Fibroblast of mammary gland (primary cell): ENCODE measurements at regions not wholly inside any gene's neighbourhood (a gene's known extent, or its start where the extent isn't known, plus 50 kb on each side); places are given as distances from the start of the nearest gene placed in this dataset.

Experiments used
- DNase-seq: peaks from one replicate; pipeline ENCODE4 v3.0.0-alpha.2; 2010; ENCODE audit warnings: low read depth
- H3K4me3 ChIP-seq: 2 replicates; pipeline ENCODE4 v1.5.1; 2011; ENCODE audit warnings: low read depth, mild to moderate bottlenecking, low read length, moderate library complexity; ENCODE audit not compliant: control insufficient read depth
- TF ChIP-seq, protein P1 (sequence below): conservative IDR thresholded peaks from 2 replicates; pipeline ENCODE4 v1.5.1; 2011; ENCODE audit warnings: low read depth, low read length, inconsistent platforms; ENCODE audit not compliant: control insufficient read depth, insufficient read depth

DNA sequence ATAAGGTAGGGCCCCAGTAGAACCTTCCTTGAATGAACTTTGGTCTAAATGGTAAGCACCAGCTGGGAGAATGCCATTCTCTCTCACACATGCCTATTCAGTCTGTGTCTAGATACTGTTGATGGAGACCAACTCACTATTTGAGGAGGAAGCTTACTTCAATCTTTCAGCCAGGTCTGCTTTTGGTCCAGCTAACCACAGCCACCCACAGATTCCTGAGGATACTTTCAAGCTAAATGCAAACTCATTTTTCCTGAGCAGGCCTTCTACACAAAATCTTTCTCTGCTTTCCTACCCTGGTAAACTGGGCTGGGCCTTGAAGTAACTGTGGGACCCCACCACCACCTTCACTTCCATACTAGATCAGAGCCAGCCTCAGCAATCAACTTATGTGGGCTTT, 76.9 kb upstream of the KLF3 start:
- TF ChIP-seq, protein P1, sequence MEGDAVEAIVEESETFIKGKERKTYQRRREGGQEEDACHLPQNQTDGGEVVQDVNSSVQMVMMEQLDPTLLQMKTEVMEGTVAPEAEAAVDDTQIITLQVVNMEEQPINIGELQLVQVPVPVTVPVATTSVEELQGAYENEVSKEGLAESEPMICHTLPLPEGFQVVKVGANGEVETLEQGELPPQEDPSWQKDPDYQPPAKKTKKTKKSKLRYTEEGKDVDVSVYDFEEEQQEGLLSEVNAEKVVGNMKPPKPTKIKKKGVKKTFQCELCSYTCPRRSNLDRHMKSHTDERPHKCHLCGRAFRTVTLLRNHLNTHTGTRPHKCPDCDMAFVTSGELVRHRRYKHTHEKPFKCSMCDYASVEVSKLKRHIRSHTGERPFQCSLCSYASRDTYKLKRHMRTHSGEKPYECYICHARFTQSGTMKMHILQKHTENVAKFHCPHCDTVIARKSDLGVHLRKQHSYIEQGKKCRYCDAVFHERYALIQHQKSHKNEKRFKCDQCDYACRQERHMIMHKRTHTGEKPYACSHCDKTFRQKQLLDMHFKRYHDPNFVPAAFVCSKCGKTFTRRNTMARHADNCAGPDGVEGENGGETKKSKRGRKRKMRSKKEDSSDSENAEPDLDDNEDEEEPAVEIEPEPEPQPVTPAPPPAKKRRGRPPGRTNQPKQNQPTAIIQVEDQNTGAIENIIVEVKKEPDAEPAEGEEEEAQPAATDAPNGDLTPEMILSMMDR = no peak
- no peak for DNase-seq
- no peak overlapping the region for H3K4me3 ChIP-seq

DNA sequence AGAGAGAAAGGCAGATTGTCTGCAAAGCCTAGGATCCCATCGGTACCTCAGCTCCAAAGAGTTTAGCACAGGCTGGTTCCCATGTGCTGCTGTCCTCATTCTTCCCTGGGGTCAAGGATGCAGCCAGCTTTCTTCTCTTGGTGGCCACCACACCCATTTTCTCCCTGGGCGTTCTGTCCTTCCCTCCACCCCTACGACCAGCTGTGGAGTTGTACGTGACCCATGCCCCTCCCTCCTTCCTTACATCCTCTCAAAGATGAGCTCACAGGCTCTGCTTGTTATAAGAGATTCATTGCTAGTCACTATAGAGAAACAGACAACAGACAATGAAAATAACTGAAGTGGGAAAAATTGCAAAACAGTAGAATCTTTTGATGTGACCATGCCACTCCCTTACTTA, 74.0 kb upstream of the KLF3 start:
- TF ChIP-seq, protein P1 = no peak
- no peak for DNase-seq
- no peak overlapping the region for H3K4me3 ChIP-seq

DNA sequence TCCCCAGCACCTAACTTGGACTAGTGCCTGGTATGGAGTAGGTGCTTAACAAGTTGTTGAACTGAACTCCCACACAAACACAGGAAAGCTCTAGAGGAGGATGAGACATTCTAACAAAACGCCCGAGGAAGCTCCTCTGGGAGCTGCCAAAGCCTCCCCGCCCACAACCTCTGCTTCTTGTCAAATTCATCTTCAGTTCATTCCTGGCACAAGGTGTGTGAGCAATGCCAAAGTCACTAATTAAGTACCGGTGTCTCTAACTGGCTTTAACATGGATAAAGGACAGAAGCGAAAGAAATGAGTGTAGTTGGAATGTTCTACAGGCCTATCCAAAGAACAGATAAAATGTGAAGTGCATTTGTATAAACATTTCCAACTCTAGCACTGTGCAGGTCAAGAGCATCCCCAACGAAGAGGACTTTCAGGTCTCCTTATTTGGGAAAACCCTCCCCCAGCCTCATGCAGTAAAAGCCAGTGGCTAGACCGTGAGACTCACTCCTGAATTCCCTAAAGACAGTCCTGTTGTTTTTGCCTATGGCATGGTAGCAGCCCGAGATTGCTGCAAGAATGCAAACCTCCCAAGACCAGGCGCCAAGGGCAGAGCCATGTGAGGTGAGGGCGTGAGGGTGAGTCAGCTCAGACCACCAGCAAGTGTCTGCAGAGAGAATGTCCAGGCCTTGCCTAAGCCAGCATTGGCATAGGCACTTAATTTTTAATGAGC, 72.2 kb upstream of the KLF3 start:
- no peak overlapping the region for H3K4me3 ChIP-seq
- TF ChIP-seq, protein P1 = no peak
- peak; percentile 17 for DNase-seq

DNA sequence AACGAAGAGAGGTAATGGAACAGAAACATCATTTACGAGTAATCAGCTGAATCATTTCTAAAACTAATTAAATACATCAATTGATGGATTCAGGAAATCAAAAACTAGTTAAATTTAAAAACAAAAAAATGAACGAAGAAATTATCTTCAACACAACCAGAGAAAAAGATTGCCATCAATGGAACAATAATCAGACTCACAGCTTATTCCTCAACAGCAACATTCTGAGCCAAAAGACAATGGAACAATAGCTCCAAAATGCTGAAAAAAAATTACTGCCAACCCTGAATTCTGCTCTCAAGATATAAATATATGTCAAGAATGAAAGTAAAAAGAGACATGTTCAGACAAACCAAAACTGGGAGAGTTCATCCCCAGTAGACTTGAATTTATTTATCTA, 65.5 kb upstream of the KLF3 start:
- DNase-seq = no peak
- H3K4me3 ChIP-seq = no peak overlapping the region
- TF ChIP-seq, protein P1 = no peak

DNA sequence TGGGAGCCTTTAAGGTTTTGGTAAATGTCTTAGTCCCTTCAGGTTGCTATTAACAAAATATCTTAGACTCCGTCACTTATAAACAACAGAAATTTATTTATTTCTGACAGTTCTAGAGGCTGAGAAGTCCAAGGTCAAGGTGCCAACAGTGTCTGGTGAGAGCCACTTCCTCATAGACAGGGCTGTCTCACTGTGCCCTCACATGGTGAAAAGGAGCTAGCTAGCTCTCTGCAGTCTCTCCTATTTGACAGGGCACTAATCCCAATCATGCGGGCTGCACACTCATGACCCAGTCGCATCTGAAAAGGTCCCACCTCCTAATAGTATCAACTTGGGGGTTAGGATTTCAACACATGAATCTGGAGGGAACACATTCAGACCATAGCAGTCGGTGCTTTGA, 63.4 kb upstream of the KLF3 start:
- no peak for DNase-seq
- no peak overlapping the region for H3K4me3 ChIP-seq
- TF ChIP-seq, protein P1 = no peak

DNA sequence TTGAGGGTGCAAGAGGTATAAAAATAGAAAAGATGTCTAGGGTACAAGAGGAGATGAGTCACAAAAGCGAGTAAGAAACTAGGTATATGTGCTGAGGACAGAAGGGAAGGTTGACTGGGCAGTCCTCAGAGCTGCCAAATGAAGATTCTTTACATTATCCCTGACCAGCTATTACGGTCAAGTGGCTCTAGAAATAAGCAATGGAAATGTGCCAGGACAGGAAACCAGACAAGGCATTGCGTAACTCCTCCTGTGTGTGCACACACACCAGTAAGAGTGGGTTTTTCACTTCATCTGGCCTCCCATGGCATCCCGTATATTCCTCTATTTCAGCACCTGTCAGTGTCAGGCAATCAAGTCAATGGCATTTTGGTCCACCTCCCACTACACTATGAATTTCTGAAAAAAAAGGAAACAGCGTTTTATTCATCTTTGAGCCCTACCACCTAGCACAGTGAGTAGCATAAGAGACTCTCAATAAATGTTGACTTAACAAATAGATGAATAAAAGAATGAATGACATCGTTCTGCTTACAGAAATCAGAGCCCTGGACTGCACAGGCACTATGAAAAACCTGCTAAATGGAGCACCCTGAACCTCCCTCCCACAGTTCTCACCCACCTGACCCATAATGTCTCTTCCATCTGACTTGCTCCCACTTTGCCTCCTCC, 62.6 kb upstream of the KLF3 start:
- DNase-seq = peak; percentile 49
- TF ChIP-seq, protein P1 = no peak
- H3K4me3 ChIP-seq = no peak overlapping the region
